Stomach (tissue), 4 donors: ENCODE measurements at regions not wholly inside any gene's neighbourhood (a gene's known extent, or its start where the extent isn't known, plus 50 kb on each side); places are given as distances from the start of the nearest gene placed in this dataset.

Source experiments
- CTCF ChIP-seq, 7 experiments: fragments of 450-650 bp in 4 of 7; fragments of 200-600 bp in 3 of 7; sonication (generic) in 3 of 7; IDR thresholded peaks; one replicate each; pipeline ENCODE4 v1.5.1; 2016 to 2019; ENCODE audit warnings: antibody characterized with exemption in 7 of 7, control low read depth in 2 of 7, mild to moderate bottlenecking in 1 of 7
- POLR2A ChIP-seq, 4 donors: fragments of 450-650 bp; IDR thresholded peaks; one replicate each; pipeline ENCODE4 v1.6.1; 2016; ENCODE audit warnings: antibody characterized with exemption in 4 of 4, control low read depth in 2 of 4, mild to moderate bottlenecking in 1 of 4, moderate library complexity in 1 of 4

GRCh38 chr9:86512929-86513328 is 158.7 kb upstream of the TUT7 start:
- no peak for TF ChIP-seq CTCF (IDR thresholded peaks at IDR 0.05)
- TF ChIP-seq POLR2A (IDR thresholded peaks at IDR 0.05), result no peak
